DND-41 (cell line): ENCODE measurements at regions not wholly inside any gene's neighbourhood (a gene's known extent, or its start where the extent isn't known, plus 50 kb on each side); places are given as distances from the start of the nearest gene placed in this dataset.

Experiments
- CTCF ChIP-seq: IDR thresholded peaks from 2 replicates; pipeline ENCODE4 v1.5.1; 2012; ENCODE audit warnings: borderline replicate concordance, low read length, moderate library complexity, mild to moderate bottlenecking; ENCODE audit not compliant: poor library complexity, severe bottlenecking; ENCODE audit errors: extremely low read depth
- EZH2 ChIP-seq: IDR thresholded peaks from 3 replicates; pipeline ENCODE4 v1.6.1; 2012; ENCODE audit warnings: borderline replicate concordance, low read depth, mild to moderate bottlenecking, moderate library complexity, low read length, inconsistent platforms; ENCODE audit not compliant: severe bottlenecking

- TF ChIP-seq CTCF (no peak), EZH2 (no peak)
Measured at GRCh38 chr1:29826646-29827045, 590.3 kb downstream of the PTPRU start.
